Fibroblast of villous mesenchyme (primary cell): ENCODE measurements at regions not wholly inside any gene's neighbourhood (a gene's known extent, or its start where the extent isn't known, plus 50 kb on each side); places are given as distances from the start of the nearest gene placed in this dataset.

Experiments used
- DNase-seq: peaks from one replicate; pipeline ENCODE4 v3.0.0-alpha.2; 2010; ENCODE audit warnings: low read depth
- H3K4me3 ChIP-seq: 2 replicates; pipeline ENCODE4 v1.5.1; 2011; ENCODE audit warnings: low read depth, mild to moderate bottlenecking, low read length
- TF ChIP-seq, protein P1 (sequence below): IDR thresholded peaks from 2 replicates; pipeline ENCODE4 v1.5.1; 2012; ENCODE audit warnings: low read depth, mild to moderate bottlenecking, low read length; ENCODE audit not compliant: insufficient read depth

DNA sequence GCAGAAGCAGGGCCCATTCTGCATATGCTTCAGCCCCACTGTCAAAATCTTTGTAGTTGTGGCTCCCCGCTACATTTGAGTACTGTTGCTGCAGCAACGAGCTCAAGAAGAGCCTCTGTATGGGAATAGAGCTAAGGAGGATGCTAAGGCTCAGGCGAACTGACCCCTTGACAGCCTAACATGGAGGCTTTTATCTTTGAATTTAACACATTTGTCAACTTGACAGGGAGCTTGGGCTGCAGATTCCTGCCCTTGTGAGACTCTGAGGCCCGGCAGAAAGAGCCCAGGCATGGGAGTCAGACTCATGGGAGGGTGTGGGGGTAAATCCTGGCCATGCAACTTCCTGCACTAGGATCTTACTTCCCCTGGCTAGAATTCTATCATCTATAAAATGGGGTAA is 278.7 kb upstream of the CITED2 start:
- no peak for DNase-seq
- TF ChIP-seq, protein P1, sequence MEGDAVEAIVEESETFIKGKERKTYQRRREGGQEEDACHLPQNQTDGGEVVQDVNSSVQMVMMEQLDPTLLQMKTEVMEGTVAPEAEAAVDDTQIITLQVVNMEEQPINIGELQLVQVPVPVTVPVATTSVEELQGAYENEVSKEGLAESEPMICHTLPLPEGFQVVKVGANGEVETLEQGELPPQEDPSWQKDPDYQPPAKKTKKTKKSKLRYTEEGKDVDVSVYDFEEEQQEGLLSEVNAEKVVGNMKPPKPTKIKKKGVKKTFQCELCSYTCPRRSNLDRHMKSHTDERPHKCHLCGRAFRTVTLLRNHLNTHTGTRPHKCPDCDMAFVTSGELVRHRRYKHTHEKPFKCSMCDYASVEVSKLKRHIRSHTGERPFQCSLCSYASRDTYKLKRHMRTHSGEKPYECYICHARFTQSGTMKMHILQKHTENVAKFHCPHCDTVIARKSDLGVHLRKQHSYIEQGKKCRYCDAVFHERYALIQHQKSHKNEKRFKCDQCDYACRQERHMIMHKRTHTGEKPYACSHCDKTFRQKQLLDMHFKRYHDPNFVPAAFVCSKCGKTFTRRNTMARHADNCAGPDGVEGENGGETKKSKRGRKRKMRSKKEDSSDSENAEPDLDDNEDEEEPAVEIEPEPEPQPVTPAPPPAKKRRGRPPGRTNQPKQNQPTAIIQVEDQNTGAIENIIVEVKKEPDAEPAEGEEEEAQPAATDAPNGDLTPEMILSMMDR: no peak
- H3K4me3 ChIP-seq: no peak overlapping the region

DNA sequence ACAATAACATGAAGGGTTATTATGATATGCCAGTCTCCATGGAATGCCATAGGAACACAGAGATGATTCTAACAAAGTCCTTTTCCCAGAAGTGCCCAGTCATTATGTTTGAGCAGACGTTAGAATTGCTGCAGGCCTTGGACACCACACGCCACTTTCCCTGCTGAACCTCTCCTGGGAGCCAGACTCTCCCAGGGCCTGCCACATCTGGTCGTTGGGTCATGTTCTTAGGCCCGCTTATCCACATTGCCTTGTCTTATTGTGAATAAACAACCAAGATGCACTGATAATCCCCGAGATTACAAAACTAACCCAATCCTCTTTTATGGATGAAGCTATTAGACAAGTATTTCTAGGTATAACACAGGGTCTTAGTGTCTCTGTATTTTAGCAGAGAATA is 276.5 kb upstream of the CITED2 start:
- peak; percentile 92 for DNase-seq
- no peak overlapping the region for H3K4me3 ChIP-seq
- TF ChIP-seq, protein P1: no peak

DNA sequence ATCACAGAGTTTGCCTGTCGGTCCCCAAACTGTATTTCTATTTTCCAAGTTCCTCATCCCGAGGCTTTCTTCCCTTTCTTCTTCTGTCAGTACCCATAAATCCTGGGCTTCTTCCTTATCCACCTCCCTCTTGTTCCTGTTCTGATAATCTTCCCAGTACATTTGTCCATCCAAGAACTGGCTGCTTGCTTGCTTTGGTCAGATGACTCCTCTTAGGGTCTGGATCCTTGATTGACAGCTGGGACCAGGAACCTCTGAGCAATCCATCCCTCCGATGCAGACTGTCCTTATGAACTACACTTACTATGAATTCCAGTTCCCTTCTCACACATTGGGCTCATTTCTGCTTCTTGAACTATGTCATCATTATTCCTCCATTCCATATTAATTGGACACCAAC is 275.3 kb upstream of the CITED2 start:
- H3K4me3 ChIP-seq: no peak overlapping the region
- DNase-seq: no peak
- TF ChIP-seq, protein P1: no peak

DNA sequence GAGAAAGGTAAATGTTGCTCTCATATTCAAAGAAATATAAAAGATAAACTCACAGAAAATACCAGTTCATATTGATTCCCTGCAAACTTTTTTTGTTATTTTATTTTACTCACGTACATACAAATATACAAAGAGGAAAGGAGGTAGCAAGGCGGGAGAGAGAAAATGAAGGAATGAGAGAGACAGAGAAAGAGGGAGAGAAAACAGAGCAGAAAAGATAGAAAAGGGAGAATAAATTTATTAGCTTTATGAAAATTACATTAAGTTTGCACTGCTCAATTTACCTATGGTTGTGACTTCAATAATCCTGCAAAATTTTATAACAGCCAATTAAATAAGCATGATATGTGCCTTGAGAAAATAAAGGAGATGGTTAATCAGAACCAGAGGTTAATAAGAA is 274.7 kb upstream of the CITED2 start:
- H3K4me3 ChIP-seq: no peak overlapping the region
- TF ChIP-seq, protein P1: no peak
- no peak for DNase-seq

DNA sequence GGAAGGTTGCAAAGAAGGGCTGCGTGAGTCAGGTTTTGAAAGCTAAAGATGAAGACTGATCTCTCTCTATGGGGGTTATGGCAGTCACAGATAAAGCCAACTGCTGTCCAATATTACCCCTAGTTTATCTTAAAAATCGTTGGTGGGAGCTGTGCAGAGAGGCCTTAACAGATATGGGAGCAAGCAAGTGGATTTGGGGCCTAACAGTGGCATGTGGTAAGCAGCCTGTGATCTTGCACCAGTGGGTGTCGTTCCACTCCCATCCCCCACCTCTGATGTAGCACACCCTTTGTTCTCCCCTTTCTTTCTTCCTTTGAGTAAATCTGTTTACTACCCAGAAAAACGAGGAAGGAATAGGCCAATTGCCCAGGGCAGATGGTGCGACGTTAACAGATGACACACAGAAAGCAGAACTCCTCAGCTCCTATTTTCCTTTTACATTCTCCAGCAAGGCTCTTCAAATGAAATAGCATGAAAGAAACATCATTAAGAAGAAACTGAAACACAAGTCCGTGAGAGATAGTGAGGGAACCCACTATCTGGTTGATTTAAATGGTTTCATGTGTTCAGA is 274.1 kb upstream of the CITED2 start:
- TF ChIP-seq, protein P1: no peak
- DNase-seq: no peak
- H3K4me3 ChIP-seq: no peak overlapping the region

DNA sequence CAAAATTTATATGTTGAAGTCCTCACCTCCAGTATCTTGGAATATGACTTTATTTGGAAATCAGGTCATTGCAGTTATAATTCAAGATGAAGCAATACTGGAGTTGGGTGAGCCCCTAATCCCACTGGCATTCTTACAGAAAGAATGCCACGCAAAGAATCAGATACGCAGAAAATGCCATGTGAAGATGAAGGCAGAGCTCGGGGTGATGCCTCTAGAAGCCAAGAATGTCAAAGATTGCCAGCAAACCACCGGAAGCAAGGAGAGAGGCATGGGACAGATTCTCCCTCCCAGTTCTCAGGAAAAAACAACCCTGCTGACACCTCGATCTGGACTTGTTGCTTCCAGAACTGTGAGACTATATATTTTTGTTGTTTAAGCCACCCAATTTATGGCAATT is 273.4 kb upstream of the CITED2 start:
- DNase-seq: peak; percentile 33
- H3K4me3 ChIP-seq: no peak overlapping the region
- TF ChIP-seq, protein P1: no peak

DNA sequence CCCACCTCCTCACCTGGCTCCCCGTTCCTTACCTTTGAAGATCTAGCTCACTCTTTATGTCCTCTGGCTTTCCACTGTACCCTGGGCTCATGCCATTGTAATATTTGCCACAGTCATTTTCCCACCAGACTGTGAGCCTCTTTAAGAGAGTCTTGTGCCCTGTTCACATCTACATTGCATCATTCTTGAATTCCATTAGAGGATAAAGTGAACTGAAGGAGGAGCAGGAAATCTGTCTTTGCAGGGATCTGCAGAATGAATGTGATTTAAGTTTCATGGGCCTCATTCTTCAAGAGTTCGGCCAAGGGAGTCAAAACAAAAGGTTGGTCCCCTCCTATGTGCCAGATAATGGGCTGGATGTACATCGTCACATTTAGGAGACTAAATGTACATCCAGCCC is 272.6 kb upstream of the CITED2 start:
- peak; percentile 73 for DNase-seq
- TF ChIP-seq, protein P1: no peak

More for the DNA sequence above, 272.6 kb upstream of the CITED2 start:
- H3K4me3 ChIP-seq: no peak overlapping the region
